Activated effector memory CD4-positive, alpha-beta T cell treated with anti-CD3 and anti-CD28 coated beads, Interleukin-2, amount 50 U/mL, for 16 hours (primary cell): ENCODE measurements at regions not wholly inside any gene's neighbourhood (a gene's known extent, or its start where the extent isn't known, plus 50 kb on each side); places are given as distances from the start of the nearest gene placed in this dataset.

Experiments used
- DNase-seq: peaks from one replicate; pipeline ENCODE4 v3.0.0-alpha.2; 2020

- no peak for DNase-seq
Measured at GRCh38 chr13:70457474-70457873, 349.2 kb upstream of the KLHL1 start.

GRCh38 chr13:70448820-70449219, 340.6 kb upstream of the KLHL1 start:
- DNase-seq: no peak

DNA sequence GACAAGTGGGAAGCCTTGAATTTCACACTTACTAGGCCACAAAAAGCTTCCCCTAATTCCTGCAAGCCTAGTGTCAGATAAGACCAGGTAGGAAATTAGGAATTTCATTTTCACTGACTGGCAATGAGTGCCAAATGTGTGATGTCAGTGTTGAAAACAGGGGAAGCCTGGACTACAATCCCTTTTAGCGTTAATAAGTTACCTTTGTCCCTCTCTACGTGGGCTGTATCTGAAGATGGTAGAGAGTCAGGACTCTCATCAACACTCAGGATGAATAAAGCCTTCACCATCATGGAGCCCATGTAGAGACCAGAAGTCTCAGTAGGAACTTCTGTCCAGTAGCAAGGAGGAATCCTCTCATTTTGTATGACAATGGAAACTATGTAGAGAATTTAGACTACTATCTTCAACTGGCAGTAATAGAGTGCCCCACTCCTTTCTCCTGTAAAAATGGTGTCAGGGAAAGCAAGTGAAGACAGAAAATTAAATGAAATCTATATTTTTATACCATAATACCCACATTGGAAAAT, 324.1 kb upstream of the KLHL1 start:
- no peak for DNase-seq

DNA sequence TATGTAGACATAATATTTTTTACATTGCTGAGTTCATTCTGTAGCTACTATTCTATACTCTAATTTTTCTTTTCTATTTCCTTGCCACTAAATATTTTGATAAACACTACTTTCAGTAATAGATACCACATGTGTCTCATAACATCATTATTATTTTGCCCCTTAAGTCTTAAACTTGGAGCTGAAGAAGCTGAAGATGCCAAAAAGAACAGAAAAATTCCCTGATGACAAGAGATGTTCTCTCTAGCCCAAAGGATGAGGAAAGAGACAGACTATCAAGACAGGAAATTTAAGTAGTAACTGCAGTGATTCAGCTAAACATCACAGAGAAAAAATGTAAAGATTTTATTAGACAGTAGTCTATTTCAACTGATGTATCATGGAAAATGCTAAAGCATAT, 322.0 kb upstream of the KLHL1 start:
- DNase-seq: no peak

- no peak for DNase-seq
Measured at GRCh38 chr13:70424928-70425327, 316.7 kb upstream of the KLHL1 start.

GRCh38 chr13:70424428-70424827, 316.2 kb upstream of the KLHL1 start:
- DNase-seq: no peak

GRCh38 chr13:70415136-70415535, 306.9 kb upstream of the KLHL1 start:
- no peak for DNase-seq

DNA sequence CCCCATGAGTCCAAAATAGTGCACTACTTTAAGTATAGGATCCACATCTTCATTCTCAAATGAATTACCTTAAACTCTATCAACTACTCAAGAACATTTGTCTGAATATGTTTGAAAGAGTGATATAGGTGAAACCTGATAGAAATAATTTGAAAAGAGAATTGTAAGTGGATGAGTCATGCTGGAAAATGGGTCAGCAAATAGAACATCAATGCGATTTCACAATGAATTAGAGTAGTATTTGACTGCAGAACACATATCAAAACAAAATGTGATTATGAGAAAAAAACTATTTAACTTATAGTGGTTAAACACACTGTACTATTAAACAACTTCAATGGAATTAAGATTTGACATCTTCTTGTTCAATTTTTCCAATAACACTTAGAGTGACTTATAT, 300.6 kb upstream of the KLHL1 start:
- DNase-seq: no peak

- DNase-seq: no peak
Measured at GRCh38 chr13:70407486-70407885, 299.2 kb upstream of the KLHL1 start.

- no peak for DNase-seq
Measured at GRCh38 chr13:70405266-70405665, 297.0 kb upstream of the KLHL1 start.

DNA sequence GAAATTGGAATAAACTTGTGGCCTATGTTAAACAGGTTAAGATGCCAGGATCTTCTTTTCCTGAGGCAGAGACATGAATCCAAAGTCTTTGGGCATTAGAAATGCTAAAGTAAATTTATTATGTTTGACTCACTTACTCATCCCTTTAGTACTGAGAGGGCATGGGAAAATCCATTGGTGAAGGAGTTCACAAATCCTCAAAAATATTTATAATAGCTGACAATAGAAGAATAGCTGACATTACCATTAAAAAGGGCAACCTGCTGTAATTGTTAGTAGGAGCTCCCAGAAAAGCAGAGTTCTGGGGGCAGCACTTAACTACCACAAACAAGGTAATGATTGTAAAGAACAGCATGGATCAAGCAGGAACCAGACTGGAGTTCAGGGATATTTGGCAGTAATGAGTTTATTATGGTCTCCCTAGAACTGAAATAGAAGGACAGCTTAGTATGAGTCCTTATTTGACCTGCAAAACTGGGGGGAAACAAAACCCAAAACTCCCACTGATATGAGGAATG, 285.8 kb upstream of the KLHL1 start:
- no peak for DNase-seq

GRCh38 chr13:70391678-70392077, 283.4 kb upstream of the KLHL1 start:
- no peak for DNase-seq

DNA sequence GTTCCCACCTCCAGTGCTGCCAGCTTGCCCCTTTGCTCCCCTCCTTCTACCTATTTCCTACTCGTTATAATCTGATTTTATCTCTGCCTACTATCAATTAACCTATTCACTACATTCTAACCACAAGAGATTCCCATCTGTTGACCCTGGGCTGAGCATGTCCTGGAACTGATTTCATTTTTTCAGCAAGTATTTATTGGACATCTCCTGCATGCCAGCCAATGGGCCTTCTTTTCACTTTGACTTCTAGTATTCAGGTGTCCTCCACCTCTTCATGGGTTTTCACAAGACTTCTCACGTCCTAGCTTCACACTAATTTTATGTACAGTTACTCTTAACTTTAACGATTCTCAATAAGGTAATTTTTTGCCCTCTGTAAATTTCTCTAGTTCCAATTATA, 282.7 kb upstream of the KLHL1 start:
- no peak for DNase-seq

DNA sequence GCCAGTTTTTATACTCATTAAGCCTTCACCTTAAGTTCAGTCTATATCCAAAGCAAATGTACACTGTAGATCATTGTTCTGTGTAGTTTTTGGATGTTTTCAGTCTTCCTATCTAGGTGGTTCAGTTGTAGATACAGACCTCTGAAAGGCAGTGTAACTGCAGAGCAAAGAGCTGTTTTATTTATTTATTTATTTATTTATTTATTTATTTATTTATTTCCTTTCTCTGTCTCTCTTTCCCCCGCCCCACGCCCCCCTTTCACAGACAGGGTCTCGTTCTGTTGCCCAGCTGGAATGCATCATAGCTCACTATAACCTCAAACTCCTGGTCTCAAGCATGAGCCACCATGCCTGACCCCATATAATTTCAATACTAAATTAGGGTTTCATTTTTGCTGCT, 281.8 kb upstream of the KLHL1 start:
- DNase-seq: no peak

DNA sequence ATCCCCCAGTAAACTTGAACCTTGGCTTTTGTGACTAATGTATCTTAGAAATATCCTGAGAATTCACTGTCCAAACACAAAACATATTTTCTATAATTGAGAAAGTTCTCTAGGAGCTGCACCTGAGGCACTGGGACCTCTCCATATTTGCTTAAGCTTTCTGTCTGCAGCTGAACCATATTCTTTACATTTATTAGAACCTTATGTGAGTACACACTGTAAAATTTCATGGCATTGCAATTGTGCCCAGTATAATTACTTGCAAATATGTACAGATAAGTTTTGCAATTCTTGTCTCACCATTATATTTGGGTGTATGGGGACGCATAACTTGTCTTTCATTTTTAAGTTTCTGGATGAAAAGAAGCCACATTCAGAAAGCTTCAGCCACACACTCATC, 280.7 kb upstream of the KLHL1 start:
- DNase-seq: no peak

GRCh38 chr13:70386919-70387318, 278.7 kb upstream of the KLHL1 start:
- no peak for DNase-seq

DNA sequence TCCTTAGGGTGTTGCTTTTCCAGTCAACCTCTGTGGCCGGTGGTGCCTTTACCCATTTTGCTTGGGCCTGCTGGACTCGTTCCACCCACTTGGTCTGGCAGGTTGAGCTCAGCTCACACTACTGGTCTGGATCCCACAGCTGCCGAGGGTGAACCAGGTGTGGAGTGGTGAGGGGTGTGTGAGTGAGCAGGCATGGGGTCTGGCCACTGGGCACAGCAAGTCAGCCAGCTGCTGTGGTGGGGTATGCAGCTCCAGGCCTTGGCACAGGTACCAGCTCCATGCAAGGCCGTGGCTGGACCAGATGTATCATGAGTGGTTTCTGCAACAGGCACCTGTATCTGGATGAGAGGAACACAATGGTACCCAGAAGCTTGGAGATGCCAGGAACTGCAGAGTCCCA, 277.6 kb upstream of the KLHL1 start:
- DNase-seq: no peak

GRCh38 chr13:70384156-70384555, 275.9 kb upstream of the KLHL1 start:
- DNase-seq: no peak

DNA sequence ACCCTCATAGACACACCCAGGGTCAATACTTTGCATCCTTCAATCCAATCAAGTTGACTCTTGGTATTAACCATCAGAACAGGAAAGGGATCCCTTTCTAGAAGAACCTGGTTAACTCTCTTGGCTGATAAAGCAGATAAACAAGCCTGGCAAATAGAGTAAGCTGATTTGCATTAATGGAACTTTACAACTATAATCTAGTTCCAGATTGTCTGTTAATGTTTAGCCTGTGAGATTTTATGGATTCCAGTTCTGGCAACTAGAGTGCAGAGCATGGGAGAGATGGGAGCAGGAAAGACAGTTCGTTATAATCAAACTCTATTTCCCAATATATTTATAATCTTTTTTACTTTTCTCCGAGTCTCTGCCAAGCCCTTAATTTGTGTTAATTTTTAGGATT, 272.6 kb upstream of the KLHL1 start:
- DNase-seq: no peak

GRCh38 chr13:70375718-70376117, 267.5 kb upstream of the KLHL1 start:
- no peak for DNase-seq

GRCh38 chr13:70370924-70371323, 262.7 kb upstream of the KLHL1 start:
- no peak for DNase-seq

DNA sequence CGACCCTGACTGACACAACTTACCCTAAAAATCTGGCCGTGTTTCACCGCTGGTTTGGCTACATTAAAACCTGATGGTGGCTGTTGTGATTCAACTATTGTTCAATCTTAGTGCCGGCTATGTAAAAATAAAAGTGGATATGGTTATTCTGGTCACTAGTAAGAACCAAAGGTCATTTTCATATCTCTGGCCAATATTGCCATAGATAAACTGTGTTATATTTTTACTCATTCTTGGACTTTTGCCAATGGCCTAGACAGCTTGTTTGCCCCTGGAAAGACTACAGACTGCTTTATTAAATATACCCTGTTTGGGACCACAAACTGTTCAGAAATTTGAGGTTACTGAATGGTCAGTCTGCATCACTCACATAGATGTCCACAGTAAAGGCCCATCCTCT, 258.5 kb upstream of the KLHL1 start:
- DNase-seq: no peak

DNA sequence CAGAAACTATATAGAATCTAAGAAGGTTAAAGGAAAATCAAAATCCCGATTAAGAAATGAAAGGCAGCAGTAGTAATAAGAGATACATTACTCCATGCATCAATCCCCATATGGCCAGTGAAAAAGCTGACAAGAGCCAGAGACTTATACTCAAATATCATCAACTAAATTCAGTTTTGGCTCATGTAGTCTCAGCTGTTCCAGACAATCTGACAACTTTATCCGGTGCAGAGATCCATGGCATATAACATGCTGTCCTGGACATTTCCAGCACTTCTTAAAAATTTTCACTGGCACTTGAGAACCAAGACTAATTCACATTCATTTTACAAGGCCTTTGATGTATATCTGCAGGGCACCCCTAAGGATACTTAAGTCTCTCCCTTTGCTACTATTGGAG, 255.7 kb upstream of the KLHL1 start:
- no peak for DNase-seq

- no peak for DNase-seq
Measured at GRCh38 chr13:70362820-70363570, 254.7 kb upstream of the KLHL1 start.

DNA sequence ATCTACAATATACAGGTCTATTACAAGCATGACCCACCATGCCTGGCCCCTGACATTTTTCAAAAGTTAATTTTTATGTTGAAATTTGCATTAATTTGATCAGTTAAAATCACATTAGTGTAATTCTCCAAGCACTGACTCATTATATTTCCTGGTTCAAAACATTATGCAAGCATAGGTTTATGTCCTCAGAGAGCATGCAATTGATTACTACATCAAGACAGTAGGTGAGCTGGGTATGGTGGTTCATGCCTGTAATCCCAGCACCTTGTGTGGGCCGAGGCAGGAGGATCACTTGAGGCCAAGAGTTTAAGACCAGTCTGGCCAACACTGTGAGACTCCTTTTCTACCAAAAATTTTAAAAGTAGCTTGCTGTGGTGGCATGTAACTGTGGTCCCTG, 248.8 kb upstream of the KLHL1 start:
- DNase-seq: no peak
